Endothelial cell of umbilical vein (primary cell): ENCODE measurements at regions not wholly inside any gene's neighbourhood (a gene's known extent, or its start where the extent isn't known, plus 50 kb on each side); places are given as distances from the start of the nearest gene placed in this dataset.

Experiments used
- BruUV-seq: library from RNA; stranded (reverse); fragments of 400-500 nt; replicated peaks from 2 replicates; lab custom pipeline; 2021; lab: Mats Ljungman, UMichigan
- CTCF ChIA-PET: fragments of 300-600, 350-600 bp; sonication (Branson Sonifier 250); formaldehyde crosslinking; loops from one replicate; lab custom pipeline; 2021; ENCODE audit warnings: antibody characterized with exemption, inconsistent platforms; lab: Charles Lee
- POLR2A ChIA-PET: fragments of 300-600, 350-600 bp; sonication (Branson Sonifier 250); formaldehyde crosslinking; loops from one replicate; lab custom pipeline; 2021; ENCODE audit warnings: antibody characterized with exemption, inconsistent platforms; lab: Charles Lee
- DNase-seq: peaks from one replicate; pipeline ENCODE4 v3.0.0-alpha.2; 2011; ENCODE audit warnings: low read depth, low spot score
- FAIRE-seq: peaks from 2 replicates; lab custom pipeline; 2011; peaks lifted over from hg19 to GRCh38; lab: Jason Lieb, UNC
- H2AFZ ChIP-seq: 2 replicates; pipeline ENCODE4 v1.6.0; 2012; ENCODE audit warnings: low read depth, low read length, control low read depth, inconsistent platforms
- H3K27ac ChIP-seq: 2 replicates; pipeline ENCODE4 v1.5.1; 2011; ENCODE audit warnings: low read depth, mild to moderate bottlenecking, control low read depth, low read length, moderate library complexity; ENCODE audit not compliant: insufficient read depth
- H3K27me3 ChIP-seq, 2 experiments: 2 replicates each; pipeline versions ENCODE4 v1.6.0 to v1.6.1; 2011; ENCODE audit warnings: low read length in 2 of 2, mixed read lengths in 1 of 2; ENCODE audit not compliant: control insufficient read depth in 2 of 2, insufficient read depth in 2 of 2
- H3K36me3 ChIP-seq, 2 experiments: 2 replicates in 1 of 2; 3 replicates in 1 of 2; pipeline ENCODE4 v1.5.1; 2011; ENCODE audit warnings: low read length in 2 of 2, mild to moderate bottlenecking in 1 of 2, moderate library complexity in 1 of 2; ENCODE audit not compliant: control insufficient read depth in 2 of 2, insufficient read depth in 2 of 2; ENCODE audit errors: extremely low read depth in 1 of 2
- H3K4me1 ChIP-seq: 3 replicates; pipeline ENCODE4 v1.5.1; 2011; ENCODE audit warnings: mild to moderate bottlenecking, low read length; ENCODE audit not compliant: control insufficient read depth, insufficient read depth; ENCODE audit errors: extremely low read depth
- H3K4me2 ChIP-seq: 2 replicates; pipeline ENCODE4 v1.6.1; 2011; ENCODE audit warnings: low read length, control low read depth, mixed read lengths; ENCODE audit not compliant: insufficient read depth
- H3K4me3 ChIP-seq, 3 experiments: fragments of 200-600 bp in 1 of 3; sonication (generic), shearing (Covaris generic) in 1 of 3; replicated peaks in 1 of 3; 2 replicates each; pipeline ENCODE4 v1.5.1; 2011 to 2016; ENCODE audit warnings: control low read depth in 3 of 3, low read length in 3 of 3, mild to moderate bottlenecking in 2 of 3, inconsistent platforms in 1 of 3, low read depth in 1 of 3, moderate library complexity in 1 of 3; ENCODE audit not compliant: insufficient read depth in 1 of 3
- H3K79me2 ChIP-seq: 2 replicates; pipeline ENCODE4 v1.6.0; 2012; ENCODE audit warnings: low read length, inconsistent platforms; ENCODE audit not compliant: control insufficient read depth, insufficient read depth
- H3K9ac ChIP-seq: replicated peaks from 2 replicates; pipeline ENCODE3; 2011; ENCODE audit warnings: low read length, control low read depth; ENCODE audit not compliant: insufficient read depth; ENCODE audit errors: extremely low read depth
- H3K9me1 ChIP-seq: replicated peaks from 3 replicates; pipeline ENCODE4 v1.6.0; 2011; ENCODE audit warnings: mild to moderate bottlenecking, low read length; ENCODE audit not compliant: control insufficient read depth, insufficient read depth; ENCODE audit errors: extremely low read depth
- H3K9me3 ChIP-seq: replicated peaks from 2 replicates; pipeline ENCODE4 v1.5.1; 2012; ENCODE audit warnings: low read length, inconsistent platforms; ENCODE audit not compliant: control insufficient read depth, insufficient read depth
- H4K20me1 ChIP-seq: replicated peaks from 2 replicates; pipeline ENCODE3; 2011; ENCODE audit warnings: mild to moderate bottlenecking, low read length; ENCODE audit not compliant: control insufficient read depth, insufficient read depth; ENCODE audit errors: extremely low read depth
- EZH2 ChIP-seq: IDR thresholded peaks from 2 replicates; pipeline ENCODE4 v1.6.1; 2012; ENCODE audit warnings: borderline replicate concordance, low read depth, mild to moderate bottlenecking, moderate library complexity, low read length, inconsistent platforms; ENCODE audit not compliant: severe bottlenecking
- FOS ChIP-seq: IDR thresholded peaks from 2 replicates; pipeline ENCODE4 v1.6.1; 2011; ENCODE audit warnings: mild to moderate bottlenecking, low read length, moderate library complexity, borderline replicate concordance; ENCODE audit not compliant: insufficient read depth
- GATA2 ChIP-seq: IDR thresholded peaks from 2 replicates; pipeline ENCODE4 v1.7.0; 2011; ENCODE audit warnings: low read depth, mild to moderate bottlenecking, moderate library complexity, mixed read lengths, low read length; ENCODE audit not compliant: insufficient read length, insufficient read depth
- JUN ChIP-seq: IDR thresholded peaks from 2 replicates; pipeline ENCODE4 v1.6.1; 2011; ENCODE audit warnings: borderline replicate concordance, low read depth; ENCODE audit not compliant: insufficient read length, insufficient read depth
- MYC ChIP-seq: IDR thresholded peaks from one replicate; pipeline ENCODE4 v1.6.1; 2011; ENCODE audit warnings: mild to moderate bottlenecking, low read depth, low read length
- POLR2A ChIP-seq: IDR thresholded peaks from 2 replicates; pipeline ENCODE4 v1.6.1; 2012; ENCODE audit warnings: low read depth, mild to moderate bottlenecking, control low read depth, low read length
- POLR2AphosphoS5 ChIP-seq: IDR thresholded peaks from 2 replicates; pipeline ENCODE4 v1.6.1; 2012; ENCODE audit warnings: low read depth, mild to moderate bottlenecking, control low read depth, low read length, moderate library complexity; ENCODE audit not compliant: insufficient read depth
- dilution Hi-C: fragments of 300-500 bp; cut with MboI; formaldehyde crosslinking; loops from one replicate; pipeline ENCODE4 v1.15.0; 2019; ENCODE audit warnings: low sequenced_read_pairs; ENCODE audit not compliant: extremely low pct_ligation_motif_present
- intact Hi-C: fragments of 100-400 bp; cut with micrococcal nuclease; formaldehyde crosslinking; loops from one replicate; pipeline ENCODE4 v1.10.0; 2022
- TF ChIP-seq, protein P1 (sequence below): IDR thresholded peaks from 2 replicates; pipeline ENCODE4 v1.6.1; 2011; ENCODE audit not compliant: insufficient read depth, insufficient read length
- TF ChIP-seq, protein P2 (sequence below), 2 donors: IDR thresholded peaks; 1 replicate in 1 of 2; 2 replicates in 1 of 2; pipeline ENCODE4 v1.5.1; 2011; ENCODE audit warnings: low read length in 2 of 2, mild to moderate bottlenecking in 2 of 2, moderate library complexity in 2 of 2, control low read depth in 1 of 2, inconsistent platforms in 1 of 2, low read depth in 1 of 2; ENCODE audit not compliant: insufficient read depth in 1 of 2; ENCODE audit errors: extremely low read depth in 1 of 2

DNA sequence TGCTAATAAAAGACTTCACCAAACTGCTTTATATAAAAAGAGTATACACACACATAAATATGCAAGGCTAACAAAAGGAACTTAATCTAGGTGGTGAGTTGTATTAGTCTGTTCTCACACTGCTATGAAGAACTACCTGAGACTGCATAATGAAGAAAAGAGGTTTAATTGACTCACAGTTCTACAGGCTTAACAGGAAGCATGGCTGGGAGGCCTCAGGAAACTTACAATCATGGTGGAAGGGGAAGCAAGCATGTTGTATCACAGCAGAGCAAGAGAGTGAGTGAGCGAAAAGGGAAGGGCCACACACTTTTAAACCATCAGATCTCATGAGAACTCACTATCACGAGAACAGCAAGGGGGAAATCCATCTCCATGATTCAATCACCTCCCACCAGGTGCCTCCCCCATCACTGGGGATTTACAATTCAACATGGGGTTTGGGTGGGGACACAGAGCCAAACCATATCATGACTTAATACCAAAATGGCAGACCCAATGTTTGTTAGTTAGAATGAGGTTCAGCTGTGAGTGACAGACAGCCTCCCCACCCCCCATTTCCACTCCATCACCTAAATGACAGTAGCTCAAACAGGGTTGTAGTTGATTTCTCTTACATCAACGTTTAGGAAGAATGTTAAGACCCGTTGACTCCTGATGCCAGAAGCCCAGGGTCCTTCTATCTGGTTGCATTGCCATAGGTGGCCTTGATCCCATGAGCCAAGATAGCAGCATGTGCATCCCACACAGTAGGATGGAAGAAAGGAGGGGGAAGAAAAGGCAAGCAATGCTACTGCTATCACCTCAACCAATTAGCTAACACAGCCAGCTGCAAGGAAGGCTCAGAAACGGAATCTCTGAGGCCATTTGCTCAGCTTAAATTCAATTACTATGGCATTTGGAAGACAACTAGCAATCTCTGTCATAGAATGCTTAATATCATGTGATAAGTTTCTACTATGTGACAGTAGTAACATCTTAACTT, 77.0 kb downstream of the CCDC71L start:
- intact Hi-C loops (no loop called here), dilution Hi-C loops (no loop called here)
- Histone ChIP-seq H3K9me3 (no peaks in the 10 kb centered on the region), H3K4me3 (no peak overlapping the region), H3K27ac (no peak overlapping the region), H3K4me2 (no peak overlapping the region), H3K79me2 (no peaks in the 10 kb centered on the region), H3K9me1 (no peaks in the 10 kb centered on the region), H3K27me3 (no peaks in the 10 kb centered on the region), H4K20me1 (no peaks in the 10 kb centered on the region), H3K9ac (no peak overlapping the region), H3K4me1 (peaks cover 4% of the 10 kb centered on the region), H2AFZ (no peak overlapping the region), H3K36me3 (no peaks in the 10 kb centered on the region)
- no peak for DNase-seq
- BruUV-seq = no TSS peak
- TF ChIP-seq, protein P1, sequence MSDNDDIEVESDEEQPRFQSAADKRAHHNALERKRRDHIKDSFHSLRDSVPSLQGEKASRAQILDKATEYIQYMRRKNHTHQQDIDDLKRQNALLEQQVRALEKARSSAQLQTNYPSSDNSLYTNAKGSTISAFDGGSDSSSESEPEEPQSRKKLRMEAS = no peak
- no peak for TF ChIP-seq JUN
- no peak for TF ChIP-seq EZH2
- no peak for TF ChIP-seq FOS
- no peak for TF ChIP-seq MYC
- TF ChIP-seq POLR2AphosphoS5 = no peak
- TF ChIP-seq GATA2 = no peak
- no peak for TF ChIP-seq POLR2A
- TF ChIP-seq, protein P2, sequence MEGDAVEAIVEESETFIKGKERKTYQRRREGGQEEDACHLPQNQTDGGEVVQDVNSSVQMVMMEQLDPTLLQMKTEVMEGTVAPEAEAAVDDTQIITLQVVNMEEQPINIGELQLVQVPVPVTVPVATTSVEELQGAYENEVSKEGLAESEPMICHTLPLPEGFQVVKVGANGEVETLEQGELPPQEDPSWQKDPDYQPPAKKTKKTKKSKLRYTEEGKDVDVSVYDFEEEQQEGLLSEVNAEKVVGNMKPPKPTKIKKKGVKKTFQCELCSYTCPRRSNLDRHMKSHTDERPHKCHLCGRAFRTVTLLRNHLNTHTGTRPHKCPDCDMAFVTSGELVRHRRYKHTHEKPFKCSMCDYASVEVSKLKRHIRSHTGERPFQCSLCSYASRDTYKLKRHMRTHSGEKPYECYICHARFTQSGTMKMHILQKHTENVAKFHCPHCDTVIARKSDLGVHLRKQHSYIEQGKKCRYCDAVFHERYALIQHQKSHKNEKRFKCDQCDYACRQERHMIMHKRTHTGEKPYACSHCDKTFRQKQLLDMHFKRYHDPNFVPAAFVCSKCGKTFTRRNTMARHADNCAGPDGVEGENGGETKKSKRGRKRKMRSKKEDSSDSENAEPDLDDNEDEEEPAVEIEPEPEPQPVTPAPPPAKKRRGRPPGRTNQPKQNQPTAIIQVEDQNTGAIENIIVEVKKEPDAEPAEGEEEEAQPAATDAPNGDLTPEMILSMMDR (IDR thresholded peaks at IDR 0.05; ENCODE audit: extremely low read depth in 1 of 2, insufficient read depth in 1 of 2, low read depth in 1 of 2, low read length in 2 of 2) = no peak
- ChIA-PET POLR2A (no interaction called here), CTCF (no interaction called here)
- FAIRE-seq = no peak
